IPS-18a (cell line): ENCODE measurements at regions not wholly inside any gene's neighbourhood (a gene's known extent, or its start where the extent isn't known, plus 50 kb on each side); places are given as distances from the start of the nearest gene placed in this dataset.
"Not testable (repeated sequence)": the region's sequence is repeated elsewhere in the genome, so short reads cannot be mapped to it uniquely, and the experiment has no call there.

ENCODE experiments used
- H3K27ac ChIP-seq: one replicate; pipeline ENCODE4 v1.5.1; 2013; ENCODE audit warnings: low read length
- H3K27me3 ChIP-seq: one replicate; pipeline ENCODE4 v1.6.1; 2013; ENCODE audit warnings: mild to moderate bottlenecking, low read length; ENCODE audit not compliant: control insufficient read depth, insufficient read depth
- H3K36me3 ChIP-seq: one replicate; pipeline ENCODE4 v1.6.1; 2013; ENCODE audit warnings: low read depth, low read length; ENCODE audit not compliant: control insufficient read depth
- H3K4me1 ChIP-seq: one replicate; pipeline ENCODE4 v1.6.1; 2013; ENCODE audit warnings: low read depth, low read length; ENCODE audit not compliant: control insufficient read depth
- H3K4me3 ChIP-seq: one replicate; pipeline ENCODE4 v1.5.1; 2013; ENCODE audit warnings: low read length
- H3K9ac ChIP-seq: one replicate; pipeline ENCODE4 v1.6.1; 2013; ENCODE audit warnings: mild to moderate bottlenecking, low read length, moderate library complexity
- H3K9me3 ChIP-seq: one replicate; pipeline ENCODE4 v1.6.1; 2013; ENCODE audit warnings: low read depth, low read length; ENCODE audit not compliant: control insufficient read depth

- Histone ChIP-seq H3K4me1 (no peaks in the 10 kb centered on the region), H3K9ac (no peak overlapping the region), H3K27me3 (no peaks in the 10 kb centered on the region)
Observed at GRCh38 chr19:21612403-21612872, 107.0 kb downstream of the ZNF429 start.

GRCh38 chr19:21611659-21612402, 106.4 kb downstream of the ZNF429 start:
- Histone ChIP-seq H3K36me3 (no peaks in the 10 kb centered on the region), H3K9me3 (no peaks in the 10 kb centered on the region), H3K4me1 (no peaks in the 10 kb centered on the region), H3K9ac (no peak overlapping the region), H3K27me3 (no peaks in the 10 kb centered on the region), H3K27ac (no peak overlapping the region), H3K4me3 (no peak overlapping the region)

More at GRCh38 chr19:21612403-21612872, 107.0 kb downstream of the ZNF429 start:
- Histone ChIP-seq H3K36me3 (no peaks in the 10 kb centered on the region), H3K27ac (no peak overlapping the region), H3K4me3 (no peak overlapping the region), H3K9me3 (no peaks in the 10 kb centered on the region)

- Histone ChIP-seq H3K4me3 (no peak overlapping the region), H3K27me3 (no peaks in the 10 kb centered on the region), H3K9ac (no peak overlapping the region), H3K36me3 (no peaks in the 10 kb centered on the region), H3K9me3 (no peaks in the 10 kb centered on the region), H3K4me1 (no peaks in the 10 kb centered on the region), H3K27ac (no peak overlapping the region)
Observed at GRCh38 chr19:21610787-21611186, 105.4 kb downstream of the ZNF429 start.

GRCh38 chr19:21610341-21610740, 104.9 kb downstream of the ZNF429 start:
- Histone ChIP-seq H3K36me3 (no peaks in the 10 kb centered on the region), H3K4me1 (no peaks in the 10 kb centered on the region), H3K27me3 (no peaks in the 10 kb centered on the region), H3K9ac (no peak overlapping the region), H3K27ac (no peak overlapping the region), H3K9me3 (no peaks in the 10 kb centered on the region), H3K4me3 (no peak overlapping the region)

GRCh38 chr19:21608571-21608970, 103.2 kb downstream of the ZNF429 start:
- Histone ChIP-seq H3K36me3 (no peaks in the 10 kb centered on the region), H3K27ac (no peak overlapping the region), H3K27me3 (no peaks in the 10 kb centered on the region), H3K4me1 (peaks cover 13% of the 10 kb centered on the region), H3K9ac (no peak overlapping the region), H3K9me3 (no peaks in the 10 kb centered on the region), H3K4me3 (no peak overlapping the region)

- no peaks in the 10 kb centered on the region for H3K9me3 ChIP-seq
- peaks cover 20% of the 10 kb centered on the region for H3K4me1 ChIP-seq
- no peaks in the 10 kb centered on the region for H3K36me3 ChIP-seq
- H3K9ac ChIP-seq = no peak overlapping the region
- no peak overlapping the region for H3K4me3 ChIP-seq
- H3K27me3 ChIP-seq = no peaks in the 10 kb centered on the region
- H3K27ac ChIP-seq = no peak overlapping the region
Observed at GRCh38 chr19:21607449-21607848, 102.0 kb downstream of the ZNF429 start.

- H3K27ac ChIP-seq, H3K36me3 ChIP-seq, H3K4me3 ChIP-seq, H3K9me3 ChIP-seq, H3K9ac ChIP-seq, H3K27me3 ChIP-seq: not testable (repeated sequence)
- peaks cover 20% of the 10 kb centered on the region for H3K4me1 ChIP-seq
Observed at GRCh38 chr19:21607011-21607410, 101.6 kb downstream of the ZNF429 start.

GRCh38 chr19:21606326-21606725, 100.9 kb downstream of the ZNF429 start:
- not testable (repeated sequence) for H3K27ac ChIP-seq, H3K36me3 ChIP-seq
- H3K4me1 ChIP-seq = peaks cover 20% of the 10 kb centered on the region

GRCh38 chr19:21604951-21605476, 99.6 kb downstream of the ZNF429 start:
- Histone ChIP-seq H3K9ac (no peak overlapping the region), H3K4me3 (peak overlapping the region; percentile 6), H3K27ac (no peak overlapping the region), H3K27me3 (no peaks in the 10 kb centered on the region), H3K36me3 (no peaks in the 10 kb centered on the region), H3K4me1 (peaks cover 26% of the 10 kb centered on the region), H3K9me3 (no peaks in the 10 kb centered on the region)

More at GRCh38 chr19:21606326-21606725, 100.9 kb downstream of the ZNF429 start:
- not testable (repeated sequence) for H3K4me3 ChIP-seq, H3K27me3 ChIP-seq, H3K9me3 ChIP-seq, H3K9ac ChIP-seq
